ENCODE measurements at regions not wholly inside any gene's neighbourhood (a gene's known extent, or its start where the extent isn't known, plus 50 kb on each side); places are given as distances from the start of the nearest gene placed in this dataset.

DNA sequence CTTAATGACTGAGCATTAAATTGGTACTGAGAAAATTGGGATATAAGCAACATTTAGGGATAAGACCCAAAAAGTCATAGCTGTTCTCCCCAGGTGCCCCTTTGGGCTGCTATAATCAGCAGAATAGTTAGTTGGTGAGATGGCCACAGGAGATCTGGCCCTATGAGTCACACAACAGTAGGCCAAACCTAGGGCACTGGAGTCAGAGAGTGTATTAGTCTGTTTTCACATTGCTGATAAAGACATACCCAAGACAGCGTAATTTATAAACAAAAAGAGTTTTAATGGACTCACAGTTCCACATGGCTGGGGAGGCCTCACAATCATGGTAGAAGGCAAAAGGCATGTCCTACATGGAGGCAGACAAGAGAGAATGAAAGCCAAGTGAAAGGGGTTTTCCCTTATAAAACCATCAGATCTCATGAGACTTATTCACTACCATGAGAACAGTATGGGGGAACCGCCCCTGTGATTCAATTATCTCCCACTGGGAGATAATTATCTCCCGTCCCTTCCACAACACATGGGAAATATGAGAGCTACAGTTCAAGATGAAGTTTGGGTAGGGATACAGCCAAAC, 338.3 kb upstream of the NR3C2 start:
- Histone ChIP-seq H3K9me3 (ENCODE audit: insufficient read depth, low read depth, low read length) (no peaks in the 10 kb centered on the region), H3K27me3 (ENCODE audit: insufficient read depth, low read length) (no peaks in the 10 kb centered on the region), H3K4me3 (ENCODE audit: low read length) (no peak overlapping the region), H3K9ac (ENCODE audit: low read depth, low read length) (no peak overlapping the region), H3K27ac (ENCODE audit: low read depth, low read length) (no peak overlapping the region), H3K36me3 (ENCODE audit: insufficient read depth, low read length) (no peaks in the 10 kb centered on the region), H3K4me1 (ENCODE audit: insufficient read depth, low read length) (peaks cover 13% of the 10 kb centered on the region)
- 90% methylated on average over 2 of the region's 3 CpGs for whole genome bisulfite sequencing

DNA sequence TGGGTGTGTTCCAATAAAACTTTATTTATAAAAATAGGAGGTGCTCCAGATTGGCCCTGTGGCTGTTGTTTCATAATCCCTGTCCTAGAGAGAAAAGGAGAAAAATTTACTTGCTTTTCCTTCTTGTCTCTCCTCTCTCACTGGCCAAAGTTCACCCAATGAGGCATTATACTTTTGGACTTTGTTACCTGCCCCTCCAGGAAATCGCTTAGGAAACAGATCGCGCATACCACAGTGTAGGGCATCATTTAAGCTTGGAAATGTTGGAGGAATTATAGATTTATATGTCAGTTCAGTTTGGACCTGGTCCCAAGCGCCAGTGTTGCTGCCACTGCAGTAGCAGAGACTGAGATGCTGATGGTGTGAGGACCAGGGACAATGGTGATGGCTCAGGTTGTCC, 337.6 kb upstream of the NR3C2 start:
- Histone ChIP-seq H3K4me1 (ENCODE audit: insufficient read depth, low read length) (peaks cover 13% of the 10 kb centered on the region), H3K27me3 (ENCODE audit: insufficient read depth, low read length) (no peaks in the 10 kb centered on the region), H3K9me3 (ENCODE audit: insufficient read depth, low read depth, low read length) (no peaks in the 10 kb centered on the region), H3K9ac (ENCODE audit: low read depth, low read length) (no peak overlapping the region), H3K4me3 (ENCODE audit: low read length) (no peak overlapping the region), H3K36me3 (ENCODE audit: insufficient read depth, low read length) (no peaks in the 10 kb centered on the region), H3K27ac (ENCODE audit: low read depth, low read length) (no peak overlapping the region)
- WGBS: 89% methylated on average over 4 of the region's 4 CpGs

DNA sequence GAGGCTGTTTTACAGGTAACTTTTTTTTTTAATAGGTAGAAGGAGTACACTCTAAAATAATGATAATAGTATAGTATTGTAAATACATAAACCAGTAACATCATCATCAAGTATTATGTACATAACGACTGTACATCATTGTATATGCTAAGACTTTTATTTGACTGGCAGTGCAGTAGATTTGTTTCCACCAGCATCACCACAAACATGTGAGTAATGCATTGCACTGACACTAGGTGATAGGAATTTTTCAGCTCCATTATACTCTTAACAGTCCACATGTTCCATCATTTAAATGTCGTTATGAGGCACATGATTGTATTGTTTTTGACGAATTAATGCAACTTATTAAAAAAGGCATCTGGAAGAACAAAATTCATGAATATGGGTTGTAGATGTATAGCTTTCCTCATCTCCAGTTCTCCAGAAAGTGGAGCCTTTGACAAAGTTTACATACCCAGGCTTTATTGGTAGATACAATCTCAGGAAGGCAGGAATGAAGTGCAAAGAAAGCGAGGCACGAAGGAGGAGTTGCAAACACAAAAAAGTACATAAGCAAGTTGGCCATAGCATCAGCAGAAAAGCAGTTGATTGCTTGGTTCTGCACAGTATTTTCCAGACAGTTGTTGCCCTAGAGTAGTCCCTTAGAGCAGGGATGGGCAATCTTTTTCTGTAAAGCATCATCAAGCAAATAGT, 336.9 kb upstream of the NR3C2 start:
- no peaks in the 10 kb centered on the region for H3K9me3 ChIP-seq (ENCODE audit: insufficient read depth, low read depth, low read length)
- no peak overlapping the region for H3K4me3 ChIP-seq (ENCODE audit: low read length)
- H3K36me3 ChIP-seq (ENCODE audit: insufficient read depth, low read length): no peaks in the 10 kb centered on the region
- WGBS: 75% methylated on average over 4 of the region's 5 CpGs
- no peak overlapping the region for H3K27ac ChIP-seq (ENCODE audit: low read depth, low read length)
- H3K27me3 ChIP-seq (ENCODE audit: insufficient read depth, low read length): no peaks in the 10 kb centered on the region
- H3K4me1 ChIP-seq (ENCODE audit: insufficient read depth, low read length): peaks cover 13% of the 10 kb centered on the region
- H3K9ac ChIP-seq (ENCODE audit: low read depth, low read length): no peak overlapping the region

DNA sequence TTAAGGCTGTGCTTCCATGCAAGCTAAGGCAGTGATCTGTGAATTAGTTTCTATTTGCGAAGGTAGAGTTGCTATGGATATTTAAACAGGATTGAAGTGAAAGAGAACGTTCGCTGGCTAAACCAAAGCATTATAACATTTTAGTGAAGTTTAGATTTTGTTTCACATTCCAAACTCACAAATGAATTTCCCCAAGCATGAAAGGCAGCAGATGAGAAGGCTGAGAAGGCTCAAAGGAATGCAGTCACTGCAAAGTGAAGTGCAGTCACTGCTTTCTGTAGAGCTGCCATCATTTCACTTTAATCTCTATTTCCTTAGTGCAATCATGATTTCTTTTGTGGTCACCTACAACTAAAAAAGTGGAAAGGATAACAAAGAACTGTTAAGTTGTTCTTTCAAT, 334.7 kb upstream of the NR3C2 start:
- H3K4me1 ChIP-seq (ENCODE audit: insufficient read depth, low read length): peaks cover 4% of the 10 kb centered on the region
- H3K27me3 ChIP-seq (ENCODE audit: insufficient read depth, low read length): no peaks in the 10 kb centered on the region
- no peak overlapping the region for H3K4me3 ChIP-seq (ENCODE audit: low read length)
- no peak overlapping the region for H3K27ac ChIP-seq (ENCODE audit: low read depth, low read length)
- no peaks in the 10 kb centered on the region for H3K36me3 ChIP-seq (ENCODE audit: insufficient read depth, low read length)
- 88% methylated on average over 3 of the region's 3 CpGs for WGBS
- H3K9me3 ChIP-seq (ENCODE audit: insufficient read depth, low read depth, low read length): no peaks in the 10 kb centered on the region
- no peak overlapping the region for H3K9ac ChIP-seq (ENCODE audit: low read depth, low read length)

DNA sequence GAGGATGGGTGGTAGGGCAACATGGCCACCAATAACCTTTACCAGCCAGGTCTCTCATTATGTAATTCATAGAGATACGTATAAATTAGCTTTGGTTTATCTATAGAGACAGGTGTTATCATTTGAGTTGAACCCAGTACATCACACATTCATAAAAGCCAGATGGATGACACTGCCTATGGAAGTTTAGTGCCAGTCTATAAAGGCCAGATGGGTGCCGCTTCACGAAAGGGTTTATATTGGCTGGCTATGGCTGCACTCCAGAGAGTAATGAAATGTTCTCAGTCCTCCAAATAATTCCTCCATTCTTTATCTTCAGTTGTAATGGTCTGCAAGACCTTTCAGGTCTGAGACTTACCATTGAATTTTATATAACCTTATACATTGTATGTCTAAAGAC, 331.9 kb upstream of the NR3C2 start:
- no peaks in the 10 kb centered on the region for H3K27me3 ChIP-seq (ENCODE audit: insufficient read depth, low read length)
- no peak overlapping the region for H3K27ac ChIP-seq (ENCODE audit: low read depth, low read length)
- no peaks in the 10 kb centered on the region for H3K9me3 ChIP-seq (ENCODE audit: insufficient read depth, low read depth, low read length)
- H3K9ac ChIP-seq (ENCODE audit: low read depth, low read length): no peak overlapping the region
- no peaks in the 10 kb centered on the region for H3K4me1 ChIP-seq (ENCODE audit: insufficient read depth, low read length)
- H3K4me3 ChIP-seq (ENCODE audit: low read length): no peak overlapping the region
- no peaks in the 10 kb centered on the region for H3K36me3 ChIP-seq (ENCODE audit: insufficient read depth, low read length)
- 100% methylated on average over 2 of the region's 3 CpGs for WGBS

DNA sequence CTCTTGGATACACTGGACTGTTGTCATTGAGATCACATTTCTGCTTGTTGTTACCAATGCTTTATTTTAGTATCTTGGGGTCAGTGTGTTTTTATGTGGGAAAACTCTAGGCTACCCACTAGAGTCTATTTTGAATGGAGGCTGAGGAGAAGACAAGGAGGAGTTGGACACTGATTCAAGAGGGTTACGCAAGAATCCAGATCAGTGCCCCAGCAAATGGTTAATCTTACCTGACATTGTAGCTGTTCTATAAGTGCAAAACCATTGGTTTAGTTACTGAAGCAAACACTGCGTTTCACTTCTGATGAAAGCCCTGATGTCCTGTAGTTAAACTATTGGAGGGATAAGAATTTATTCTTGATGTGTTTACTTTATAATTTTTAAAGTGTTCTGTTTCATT, 331.1 kb upstream of the NR3C2 start:
- Histone ChIP-seq H3K27ac (ENCODE audit: low read depth, low read length) (no peak overlapping the region), H3K36me3 (ENCODE audit: insufficient read depth, low read length) (no peaks in the 10 kb centered on the region), H3K9me3 (ENCODE audit: insufficient read depth, low read depth, low read length) (no peaks in the 10 kb centered on the region), H3K4me1 (ENCODE audit: insufficient read depth, low read length) (no peaks in the 10 kb centered on the region), H3K27me3 (ENCODE audit: insufficient read depth, low read length) (no peaks in the 10 kb centered on the region), H3K9ac (ENCODE audit: low read depth, low read length) (no peak overlapping the region), H3K4me3 (ENCODE audit: low read length) (no peak overlapping the region)
- WGBS: 96% methylated on average over 2 of the region's 2 CpGs

DNA sequence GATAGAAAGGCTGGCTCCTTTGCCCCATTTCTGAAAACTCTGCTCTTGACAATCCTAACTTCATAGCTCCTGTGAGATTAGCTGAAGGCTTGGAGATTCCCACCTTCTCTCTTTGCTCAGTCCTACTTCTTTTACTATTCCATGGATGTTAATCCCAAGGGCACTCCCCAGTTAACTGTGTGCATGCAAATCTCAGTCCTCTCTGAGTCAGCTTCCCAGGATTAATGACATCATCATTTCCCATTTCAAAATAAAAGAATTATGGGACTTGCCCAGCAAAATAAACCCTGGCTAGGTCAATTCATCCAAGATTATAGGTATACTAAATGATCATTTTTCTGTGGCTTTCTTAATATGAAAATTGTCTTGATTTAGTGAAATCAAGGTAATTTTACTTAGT, 328.6 kb upstream of the NR3C2 start:
- no peaks in the 10 kb centered on the region for H3K4me1 ChIP-seq (ENCODE audit: insufficient read depth, low read length)
- no peaks in the 10 kb centered on the region for H3K27me3 ChIP-seq (ENCODE audit: insufficient read depth, low read length)
- H3K36me3 ChIP-seq (ENCODE audit: insufficient read depth, low read length): no peaks in the 10 kb centered on the region
- no peak overlapping the region for H3K4me3 ChIP-seq (ENCODE audit: low read length)
- no peak overlapping the region for H3K9ac ChIP-seq (ENCODE audit: low read depth, low read length)
- no peaks in the 10 kb centered on the region for H3K9me3 ChIP-seq (ENCODE audit: insufficient read depth, low read depth, low read length)
- H3K27ac ChIP-seq (ENCODE audit: low read depth, low read length): no peak overlapping the region

DNA sequence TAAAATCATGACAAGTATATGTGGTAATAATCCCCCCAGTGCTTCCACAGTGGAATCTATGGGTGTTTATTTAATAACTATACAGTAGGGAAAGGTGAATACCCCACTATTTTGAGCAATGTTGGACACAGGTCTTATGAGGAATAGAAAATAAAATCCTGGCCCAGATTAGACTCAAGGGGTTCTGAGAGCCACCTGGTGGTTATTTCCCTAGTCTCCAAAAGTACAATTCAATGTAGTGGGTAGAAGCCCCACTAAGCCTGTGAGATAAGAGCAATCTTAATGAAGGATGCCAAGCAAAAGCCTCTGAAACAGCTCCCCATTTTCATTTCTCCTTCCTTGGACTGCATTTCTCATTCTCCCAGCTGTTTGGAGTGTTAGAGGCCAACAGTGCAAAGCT, 328.2 kb upstream of the NR3C2 start:
- Histone ChIP-seq H3K9ac (ENCODE audit: low read depth, low read length) (no peak overlapping the region), H3K27ac (ENCODE audit: low read depth, low read length) (no peak overlapping the region), H3K9me3 (ENCODE audit: insufficient read depth, low read depth, low read length) (no peaks in the 10 kb centered on the region), H3K4me1 (ENCODE audit: insufficient read depth, low read length) (no peaks in the 10 kb centered on the region), H3K4me3 (ENCODE audit: low read length) (no peak overlapping the region), H3K27me3 (ENCODE audit: insufficient read depth, low read length) (no peaks in the 10 kb centered on the region), H3K36me3 (ENCODE audit: insufficient read depth, low read length) (no peaks in the 10 kb centered on the region)

DNA sequence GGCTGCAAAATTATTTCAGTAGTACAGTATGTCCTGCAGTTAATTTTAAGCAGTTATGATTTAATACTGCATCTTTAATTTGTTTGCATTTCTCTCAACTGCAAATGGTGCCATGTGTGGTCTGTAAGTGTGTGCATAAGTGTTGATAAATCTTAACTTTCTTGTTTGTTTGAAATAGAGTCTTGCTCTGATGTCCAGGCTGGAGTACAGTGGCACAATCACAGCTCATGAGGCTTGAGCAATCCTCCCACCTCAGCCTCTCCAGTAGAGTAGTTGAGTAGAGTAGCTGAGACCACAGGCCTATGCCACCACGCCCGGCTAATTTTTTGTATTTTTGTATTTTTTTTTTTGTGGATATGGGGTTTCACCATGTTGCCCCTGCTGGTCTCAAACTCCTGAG, 322.5 kb upstream of the NR3C2 start:
- Histone ChIP-seq H3K9ac (ENCODE audit: low read depth, low read length) (no peak overlapping the region), H3K9me3 (ENCODE audit: insufficient read depth, low read depth, low read length) (no peaks in the 10 kb centered on the region), H3K27me3 (ENCODE audit: insufficient read depth, low read length) (no peaks in the 10 kb centered on the region), H3K4me3 (ENCODE audit: low read length) (no peak overlapping the region), H3K36me3 (ENCODE audit: insufficient read depth, low read length) (no peaks in the 10 kb centered on the region), H3K4me1 (ENCODE audit: insufficient read depth, low read length) (no peaks in the 10 kb centered on the region), H3K27ac (ENCODE audit: low read depth, low read length) (no peak overlapping the region)
- 45% methylated on average over 2 of the region's 2 CpGs for WGBS

DNA sequence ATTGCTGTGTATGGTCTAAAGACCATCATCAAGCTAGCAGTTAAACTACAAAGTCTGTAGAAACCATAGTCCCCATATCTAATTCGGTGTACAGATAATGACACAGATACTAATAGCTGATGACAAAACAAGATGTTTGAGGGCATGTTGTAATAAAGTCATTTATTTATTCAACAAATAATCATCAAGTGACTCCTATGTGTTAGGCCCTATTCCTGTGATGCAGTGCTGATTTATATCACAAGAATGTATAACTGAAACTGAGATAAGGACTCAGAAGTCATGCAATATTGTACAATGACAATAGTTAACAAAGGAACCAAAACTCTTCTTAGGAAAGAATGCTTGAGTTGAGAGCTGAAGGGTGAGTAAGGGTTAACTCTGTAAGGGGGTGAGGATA, 315.0 kb upstream of the NR3C2 start:
- Histone ChIP-seq H3K9ac (ENCODE audit: low read depth, low read length) (no peak overlapping the region), H3K27me3 (ENCODE audit: insufficient read depth, low read length) (no peaks in the 10 kb centered on the region), H3K27ac (ENCODE audit: low read depth, low read length) (no peak overlapping the region), H3K9me3 (ENCODE audit: insufficient read depth, low read depth, low read length) (no peaks in the 10 kb centered on the region), H3K36me3 (ENCODE audit: insufficient read depth, low read length) (no peaks in the 10 kb centered on the region), H3K4me3 (ENCODE audit: low read length) (no peak overlapping the region), H3K4me1 (ENCODE audit: insufficient read depth, low read length) (no peaks in the 10 kb centered on the region)
- no CpG with 5 or more reads among the region's 1 CpG for WGBS

DNA sequence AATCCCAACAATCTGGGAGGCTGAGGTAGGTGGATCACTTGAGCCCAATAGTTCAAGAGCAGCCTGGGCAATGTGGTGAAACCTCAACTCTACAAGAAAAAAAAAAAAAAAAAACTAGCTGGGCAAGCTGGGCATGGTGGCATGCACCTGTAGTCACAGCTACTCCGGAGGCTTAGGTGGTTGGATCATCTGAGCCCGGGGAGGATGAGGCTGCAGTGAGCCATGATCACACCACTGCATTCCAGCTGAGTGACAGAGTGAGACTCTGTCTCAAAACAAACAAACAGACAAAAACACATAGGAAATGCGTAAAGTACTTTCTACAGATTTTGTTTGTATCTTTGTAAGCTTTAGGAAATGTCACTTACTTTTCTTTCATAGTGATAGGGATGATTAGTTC, 307.2 kb upstream of the NR3C2 start:
- Histone ChIP-seq H3K9me3 (ENCODE audit: insufficient read depth, low read depth, low read length) (no peaks in the 10 kb centered on the region), H3K27ac (ENCODE audit: low read depth, low read length) (no peak overlapping the region), H3K4me1 (ENCODE audit: insufficient read depth, low read length) (no peaks in the 10 kb centered on the region), H3K36me3 (ENCODE audit: insufficient read depth, low read length) (no peaks in the 10 kb centered on the region), H3K27me3 (ENCODE audit: insufficient read depth, low read length) (no peaks in the 10 kb centered on the region), H3K9ac (ENCODE audit: low read depth, low read length) (no peak overlapping the region), H3K4me3 (ENCODE audit: low read length) (no peak overlapping the region)
- WGBS: 83% methylated on average over 3 of the region's 3 CpGs

DNA sequence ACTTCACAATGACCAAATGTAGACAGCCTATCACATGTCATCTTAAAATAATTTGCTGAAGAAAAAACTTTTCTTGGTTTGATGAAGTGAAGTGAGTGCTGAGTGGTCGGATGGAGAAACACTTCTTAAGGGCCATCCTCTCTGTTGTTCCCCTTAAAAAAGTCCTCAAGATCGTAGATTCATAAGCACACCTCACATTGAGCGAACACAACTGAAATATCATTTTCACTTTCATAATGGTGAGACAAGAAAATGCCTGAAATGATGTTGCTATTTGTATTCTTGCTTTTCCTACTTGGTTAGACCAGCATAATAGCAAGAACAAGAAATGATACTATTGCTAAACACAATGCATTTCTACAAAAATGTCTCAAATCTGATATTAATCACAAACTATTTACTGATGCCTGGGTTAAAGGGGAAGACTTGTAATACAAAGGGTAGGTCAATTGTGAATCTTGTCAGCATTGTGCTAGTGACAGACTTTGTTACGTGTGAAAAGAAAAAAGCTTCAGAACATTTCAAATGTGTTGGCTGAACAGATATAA, 305.6 kb upstream of the NR3C2 start:
- no peaks in the 10 kb centered on the region for H3K9me3 ChIP-seq (ENCODE audit: insufficient read depth, low read depth, low read length)
- no peaks in the 10 kb centered on the region for H3K27me3 ChIP-seq (ENCODE audit: insufficient read depth, low read length)
- no peak overlapping the region for H3K4me3 ChIP-seq (ENCODE audit: low read length)
- 88% methylated on average over 4 of the region's 4 CpGs for WGBS
- H3K36me3 ChIP-seq (ENCODE audit: insufficient read depth, low read length): no peaks in the 10 kb centered on the region
- H3K27ac ChIP-seq (ENCODE audit: low read depth, low read length): no peak overlapping the region
- H3K4me1 ChIP-seq (ENCODE audit: insufficient read depth, low read length): no peaks in the 10 kb centered on the region
- no peak overlapping the region for H3K9ac ChIP-seq (ENCODE audit: low read depth, low read length)
